SK-N-MC (cell line): ENCODE measurements at regions not wholly inside any gene's neighbourhood (a gene's known extent, or its start where the extent isn't known, plus 50 kb on each side); places are given as distances from the start of the nearest gene placed in this dataset.
"Not testable (repeated sequence)": the region's sequence is repeated elsewhere in the genome, so short reads cannot be mapped to it uniquely, and the experiment has no call there.

Source experiments
- DNase-seq: peaks from one replicate; pipeline ENCODE4 v3.0.0-alpha.2; 2011; ENCODE audit warnings: low read depth, low spot score
- H3K27ac ChIP-seq: fragments of 200-600 bp; sonication (generic); 2 replicates; pipeline ENCODE4 v1.5.1; 2016; ENCODE audit warnings: mixed run types
- H3K36me3 ChIP-seq: fragments of 200-600 bp; sonication (generic); 2 replicates; pipeline ENCODE4 v1.6.1; 2017; ENCODE audit warnings: antibody characterized with exemption, low read length, mixed read lengths; ENCODE audit not compliant: insufficient read depth
- H3K4me3 ChIP-seq: fragments of 200-600 bp; sonication (generic); 2 replicates; pipeline ENCODE4 v1.5.1; 2016
- H3K9ac ChIP-seq: fragments of 200-600 bp; sonication (generic); 2 replicates; pipeline ENCODE4 v1.8.0; 2017; ENCODE audit warnings: mixed run types, mixed read lengths; ENCODE audit not compliant: insufficient read length
- H3K9me3 ChIP-seq: fragments of 200-600 bp; sonication (generic); 2 replicates; pipeline ENCODE4 v1.6.1; 2017; ENCODE audit warnings: low read depth, mild to moderate bottlenecking, antibody characterized with exemption, low read length, moderate library complexity, mixed read lengths
- EZH2 ChIP-seq: fragments of 200-600 bp; sonication (generic); IDR thresholded peaks from one replicate; pipeline ENCODE4 v1.6.1; 2017; ENCODE audit warnings: antibody characterized with exemption
- FOXP2 ChIP-seq: optimal IDR thresholded peaks from 2 replicates; pipeline ENCODE3; 2011; ENCODE audit warnings: mild to moderate bottlenecking, moderate library complexity; ENCODE audit not compliant: insufficient read depth; ENCODE audit errors: extremely low read length, control extremely low read depth
- POLR2AphosphoS5 ChIP-seq: IDR thresholded peaks from 2 replicates; pipeline ENCODE4 v1.6.1; 2012; ENCODE audit warnings: mild to moderate bottlenecking, low read depth, low read length, borderline replicate concordance

DNA sequence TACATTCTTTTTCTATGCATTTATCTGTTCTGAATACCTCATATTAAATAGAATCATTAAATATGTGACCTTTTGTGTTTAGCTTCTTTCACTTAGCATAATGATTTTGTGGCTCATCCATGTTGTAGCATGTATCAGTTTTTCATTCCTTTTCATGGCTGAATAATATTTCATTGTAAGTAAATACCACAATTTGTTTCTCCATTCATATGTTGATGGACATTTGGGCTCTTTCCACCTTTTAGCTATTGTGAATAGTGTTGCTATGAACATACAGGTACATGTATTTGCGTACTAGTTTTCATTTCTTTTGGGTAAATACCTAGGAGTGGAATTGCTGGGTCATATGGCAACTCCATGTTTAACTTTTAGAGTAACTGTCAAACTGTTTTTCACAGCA is 85.1 kb downstream of the GNL3L start:
- TF ChIP-seq POLR2AphosphoS5 (no peak), FOXP2 (no peak), EZH2 (no peak)
- Histone ChIP-seq H3K9ac (no peak overlapping the region), H3K27ac (no peak overlapping the region), H3K9me3 (no peaks in the 10 kb centered on the region), H3K36me3 (peaks cover 3% of the 10 kb centered on the region; the same call in 1 of the 2 replicates), H3K4me3 (no peak overlapping the region)
- no peak for DNase-seq

DNA sequence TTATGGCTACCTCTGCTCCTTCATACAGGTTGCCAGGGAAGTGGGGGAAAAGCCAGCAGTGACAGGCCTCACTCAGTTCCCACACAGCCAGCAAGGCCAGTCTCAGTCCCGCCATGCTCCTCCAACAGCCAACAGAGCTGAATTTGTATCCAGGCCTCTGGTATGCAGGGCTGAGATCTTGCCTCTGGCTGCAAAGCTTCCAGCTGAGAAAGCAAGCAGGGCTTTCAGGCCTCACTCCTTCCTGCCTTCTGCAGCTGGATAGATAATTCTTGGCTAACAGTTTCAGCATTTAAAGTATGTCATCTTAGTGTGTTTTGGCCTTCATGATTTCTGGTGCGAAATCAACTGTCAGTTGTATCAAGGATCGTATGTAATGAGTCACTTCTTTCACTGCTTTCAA is 103.6 kb downstream of the GNL3L start:
- no peak overlapping the region for H3K4me3 ChIP-seq
- H3K36me3 ChIP-seq: no peaks in the 10 kb centered on the region
- no peaks in the 10 kb centered on the region for H3K9me3 ChIP-seq
- H3K9ac ChIP-seq: peak overlapping the region; percentile 22
- H3K27ac ChIP-seq: peak overlapping the region; percentile 91
- TF ChIP-seq EZH2 (no peak), FOXP2 (no peak), POLR2AphosphoS5 (no peak)
- no peak for DNase-seq

DNA sequence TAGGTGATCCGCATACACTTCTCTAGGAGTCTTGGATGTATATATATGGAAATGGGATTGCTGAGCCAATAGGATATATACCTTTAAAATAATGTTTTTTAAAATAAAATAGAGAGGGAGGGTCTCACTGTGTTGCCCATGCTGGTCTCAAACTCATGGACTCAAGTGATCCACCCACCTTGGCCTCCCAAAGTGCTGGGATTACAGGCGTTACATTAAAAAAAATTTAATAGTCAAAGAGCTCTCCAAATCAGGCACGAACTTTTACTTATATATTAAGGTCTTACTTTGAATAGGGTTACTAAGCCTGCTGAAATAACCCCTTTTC is 109.0 kb downstream of the GNL3L start:
- H3K4me3 ChIP-seq: peak overlapping the region; percentile 85
- no peak for DNase-seq
- no peaks in the 10 kb centered on the region for H3K36me3 ChIP-seq
- no peaks in the 10 kb centered on the region for H3K9me3 ChIP-seq
- H3K27ac ChIP-seq: peak overlapping the region; percentile 98
- TF ChIP-seq POLR2AphosphoS5: no peak
- TF ChIP-seq FOXP2: no peak
- no peak for TF ChIP-seq EZH2
- peak overlapping the region; percentile 60 for H3K9ac ChIP-seq

DNA sequence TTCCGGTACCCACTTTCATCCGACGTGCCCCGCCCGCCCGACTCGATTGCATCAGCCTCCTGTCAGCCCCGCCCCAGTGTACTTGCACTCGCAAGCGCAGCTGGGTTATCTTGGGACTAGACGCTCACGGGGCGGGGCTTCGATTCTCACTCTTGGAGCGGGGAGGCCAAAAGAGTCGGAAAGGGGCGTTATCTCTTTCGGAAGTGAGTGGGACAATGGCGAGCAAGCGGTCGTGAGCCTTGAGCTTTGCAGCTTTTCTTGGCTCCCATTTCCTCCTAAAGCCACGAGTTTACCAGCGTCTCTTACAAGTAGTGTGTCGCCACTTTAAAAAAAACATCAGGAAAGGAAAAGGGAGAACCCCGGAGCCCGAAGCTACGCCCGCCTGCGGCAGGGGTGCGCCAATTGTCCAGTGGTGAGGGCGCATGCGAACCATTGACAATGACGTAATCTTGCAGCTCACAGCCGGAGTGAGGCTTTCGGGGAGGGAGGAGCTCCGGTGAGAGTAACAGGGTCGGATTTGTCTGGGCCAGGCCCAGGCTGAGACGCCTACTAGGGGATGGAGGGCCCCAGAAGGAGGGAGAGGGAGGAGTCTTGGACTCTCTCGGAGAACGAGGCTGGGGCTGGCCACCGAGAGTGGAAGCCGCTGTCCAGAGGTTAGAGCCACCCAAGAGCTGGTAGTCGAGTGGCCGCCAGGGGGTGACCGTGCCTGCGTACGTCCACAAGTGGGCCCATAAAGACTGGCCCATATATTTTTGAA is 109.5 kb downstream of the GNL3L start:
- Histone ChIP-seq H3K27ac (peak overlapping the region; percentile 98), H3K36me3 (no peaks in the 10 kb centered on the region), H3K9me3 (no peaks in the 10 kb centered on the region), H3K4me3 (peak overlapping the region; percentile 85), H3K9ac (peak overlapping the region; percentile 94)
- peak; percentile 69 for DNase-seq
- TF ChIP-seq FOXP2 (no peak), POLR2AphosphoS5 (peak; percentile 62; the same call in 1 of the 2 replicates), EZH2 (no peak)

DNA sequence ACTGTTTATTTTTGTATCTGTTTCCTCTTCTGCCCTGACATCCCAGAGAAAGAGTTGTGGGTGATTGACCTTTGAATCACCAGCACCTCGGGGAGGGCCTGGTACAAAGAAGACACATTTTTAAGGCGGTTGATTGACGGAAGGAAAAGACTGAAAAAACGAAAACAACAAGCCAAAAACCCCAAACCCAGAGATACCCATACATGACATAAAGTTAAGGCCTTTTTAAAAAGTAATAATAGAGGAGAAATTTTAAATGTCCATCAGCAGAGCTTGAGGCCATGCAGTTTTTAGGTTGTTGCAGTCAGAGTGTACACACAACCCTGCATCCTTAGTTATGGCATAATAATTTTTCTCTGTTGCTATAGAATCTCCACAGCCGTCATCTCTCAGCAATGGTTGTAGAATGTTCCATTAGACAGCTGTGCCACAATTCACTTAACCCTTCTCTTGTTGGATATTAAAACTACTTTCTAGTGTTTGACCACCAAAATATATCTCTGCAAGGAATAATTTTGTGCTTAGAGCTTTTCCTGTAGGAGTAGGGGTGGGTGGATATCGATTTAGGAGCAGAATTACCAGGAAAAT is 110.2 kb downstream of the GNL3L start:
- no peaks in the 10 kb centered on the region for H3K36me3 ChIP-seq
- peak overlapping the region; percentile 98 for H3K27ac ChIP-seq
- no peaks in the 10 kb centered on the region for H3K9me3 ChIP-seq
- no peak for TF ChIP-seq FOXP2
- no peak for TF ChIP-seq EZH2
- TF ChIP-seq POLR2AphosphoS5: no peak
- peak overlapping the region; percentile 85 for H3K4me3 ChIP-seq
- DNase-seq: no peak
- peak overlapping the region; percentile 94 for H3K9ac ChIP-seq

DNA sequence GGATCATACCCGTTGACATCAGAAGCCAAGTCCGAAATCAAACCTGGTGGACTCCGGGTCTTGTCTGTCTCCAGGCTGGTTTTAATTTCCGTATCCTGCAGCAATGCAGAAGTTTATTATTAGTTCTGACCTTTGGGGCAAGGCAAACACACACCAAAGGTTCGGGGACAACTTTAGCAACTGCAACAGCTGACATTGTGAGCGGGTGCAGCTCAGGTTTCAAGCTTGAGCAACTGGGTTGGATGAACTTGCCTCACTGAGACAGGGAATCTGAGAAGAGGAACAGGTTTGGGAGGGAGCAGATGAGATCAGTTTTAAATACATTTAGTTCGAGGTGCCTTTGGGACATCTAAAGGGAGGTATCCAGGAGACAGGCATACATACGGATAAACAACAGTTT is 110.7 kb downstream of the GNL3L start:
- Histone ChIP-seq H3K36me3 (no peaks in the 10 kb centered on the region), H3K27ac (0 out of 2 replicates have a peak overlapping the region, but pooled peaks have one; percentile 98), H3K9me3 (no peaks in the 10 kb centered on the region), H3K9ac (no peak overlapping the region), H3K4me3 (no peak overlapping the region; the same call in 1 of the 2 replicates)
- TF ChIP-seq POLR2AphosphoS5: no peak
- TF ChIP-seq FOXP2: no peak
- no peak for TF ChIP-seq EZH2
- no peak for DNase-seq

DNA sequence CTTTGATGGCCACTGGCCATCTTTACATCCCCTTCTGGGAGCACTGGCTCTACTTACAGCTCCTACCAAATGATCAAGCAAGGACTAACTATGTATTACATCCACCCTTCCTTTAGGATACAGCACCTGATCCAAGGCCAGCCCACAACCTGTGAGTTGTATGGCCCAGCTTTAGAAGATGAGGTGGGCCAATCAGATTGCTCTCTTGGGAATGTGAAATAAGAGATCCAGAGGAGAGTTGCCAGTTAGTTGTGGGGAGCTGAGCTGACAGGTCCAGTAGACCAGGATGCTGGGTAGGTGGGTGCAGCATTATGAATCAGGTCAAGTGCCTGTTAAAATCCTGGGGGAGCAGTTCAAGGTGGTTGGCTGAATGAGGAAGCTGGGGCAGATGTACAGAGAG is 111.5 kb downstream of the GNL3L start:
- no peak overlapping the region for H3K4me3 ChIP-seq
- no peak for DNase-seq
- no peak overlapping the region for H3K9ac ChIP-seq
- TF ChIP-seq POLR2AphosphoS5 (no peak), FOXP2 (no peak), EZH2 (no peak)
- no peaks in the 10 kb centered on the region for H3K9me3 ChIP-seq
- no peaks in the 10 kb centered on the region for H3K36me3 ChIP-seq
- H3K27ac ChIP-seq: no peak overlapping the region

DNA sequence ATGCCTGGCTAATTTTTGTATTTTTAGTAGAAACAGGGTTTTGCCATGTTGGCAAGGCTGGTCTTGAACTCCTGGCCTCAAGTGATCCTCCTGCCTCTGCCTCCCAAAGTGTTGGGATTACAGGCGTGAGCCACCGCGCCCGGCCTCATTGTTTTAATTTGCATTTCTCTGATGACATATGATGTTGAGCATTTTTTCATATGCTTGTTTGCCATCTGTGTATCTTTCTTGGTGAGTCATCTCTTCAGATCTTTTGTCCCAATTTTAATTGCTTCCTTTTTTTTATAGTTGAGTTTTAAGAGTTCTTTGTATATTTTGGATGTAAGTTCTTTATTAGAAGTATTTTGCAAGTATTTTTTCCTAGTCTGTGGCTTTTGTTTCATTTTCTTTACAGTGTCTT is 117.6 kb downstream of the GNL3L start:
- not testable (repeated sequence) for H3K9ac ChIP-seq, H3K27ac ChIP-seq, H3K36me3 ChIP-seq, H3K9me3 ChIP-seq, H3K4me3 ChIP-seq, DNase-seq

DNA sequence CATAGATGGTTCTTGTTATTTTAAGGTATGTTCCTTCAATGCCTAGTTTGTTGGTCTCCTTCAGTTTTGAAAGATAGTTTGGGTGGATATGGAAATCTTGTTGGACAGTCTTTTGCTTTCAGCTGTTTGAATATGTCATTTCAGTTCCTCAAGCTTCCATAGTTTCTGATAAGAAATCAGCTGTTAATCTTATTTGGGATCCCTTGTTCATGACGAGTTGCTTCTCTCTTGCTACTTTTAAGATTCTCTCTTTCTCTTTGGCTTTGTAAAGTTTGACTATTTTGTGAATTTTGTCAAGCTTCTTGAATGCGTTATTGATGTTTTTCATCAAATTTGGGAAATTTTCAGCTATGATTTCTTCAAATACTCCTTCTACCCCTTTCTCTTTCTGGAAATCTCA is 129.5 kb downstream of the GNL3L start:
- Histone ChIP-seq H3K27ac (no peak overlapping the region), H3K9ac (no peak overlapping the region), H3K4me3 (no peak overlapping the region), H3K36me3 (no peaks in the 10 kb centered on the region), H3K9me3 (no peaks in the 10 kb centered on the region)
- no peak for TF ChIP-seq POLR2AphosphoS5
- no peak for TF ChIP-seq EZH2
- TF ChIP-seq FOXP2: no peak
- no peak for DNase-seq

DNA sequence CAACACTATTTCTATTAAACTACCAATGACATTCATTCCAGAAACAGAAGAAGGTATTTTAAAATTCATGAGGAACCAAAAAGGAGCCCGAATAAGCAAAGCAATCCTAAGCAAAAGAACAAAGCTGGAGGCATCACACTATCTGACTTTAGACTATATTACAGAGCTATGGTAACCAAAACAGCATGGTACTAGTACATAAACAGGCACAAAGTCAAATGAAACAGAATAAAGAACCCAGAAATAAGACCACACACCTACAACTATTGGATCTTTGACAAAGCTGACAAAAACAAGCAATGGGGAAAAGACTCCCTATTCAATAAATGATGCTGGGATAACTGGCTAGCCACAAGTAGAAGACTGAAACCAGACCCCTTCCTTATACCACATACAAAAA is 122.3 kb downstream of the ITIH6 start:
- H3K36me3 ChIP-seq: no peaks in the 10 kb centered on the region
- no peaks in the 10 kb centered on the region for H3K9me3 ChIP-seq
- no peak for TF ChIP-seq EZH2
- no peak for TF ChIP-seq POLR2AphosphoS5
- TF ChIP-seq FOXP2: no peak
- no peak overlapping the region for H3K4me3 ChIP-seq
- H3K27ac ChIP-seq: no peak overlapping the region
- no peak for DNase-seq
- H3K9ac ChIP-seq: no peak overlapping the region
